A549 (cell line): ENCODE measurements at regions not wholly inside any gene's neighbourhood (a gene's known extent, or its start where the extent isn't known, plus 50 kb on each side); places are given as distances from the start of the nearest gene placed in this dataset.

Experiments
- CTCF ChIP-seq: fragments of >200 bp; sonication (Bioruptor Twin); formaldehyde crosslinking; IDR thresholded peaks from 3 replicates; pipeline ENCODE4 v1.5.1; 2016
- RFX5 ChIP-seq: fragments of 450-650 bp; IDR thresholded peaks from 2 replicates; pipeline ENCODE4 v1.7.1; 2014; ENCODE audit warnings: antibody characterized with exemption, mild to moderate bottlenecking, moderate library complexity

GRCh38 chr3:151998744-151999143, 125.3 kb downstream of the SUCNR1 start:
- no peak for TF ChIP-seq CTCF
- TF ChIP-seq RFX5 = no peak
